ENCODE measurements at regions not wholly inside any gene's neighbourhood (a gene's known extent, or its start where the extent isn't known, plus 50 kb on each side); places are given as distances from the start of the nearest gene placed in this dataset.

DNA sequence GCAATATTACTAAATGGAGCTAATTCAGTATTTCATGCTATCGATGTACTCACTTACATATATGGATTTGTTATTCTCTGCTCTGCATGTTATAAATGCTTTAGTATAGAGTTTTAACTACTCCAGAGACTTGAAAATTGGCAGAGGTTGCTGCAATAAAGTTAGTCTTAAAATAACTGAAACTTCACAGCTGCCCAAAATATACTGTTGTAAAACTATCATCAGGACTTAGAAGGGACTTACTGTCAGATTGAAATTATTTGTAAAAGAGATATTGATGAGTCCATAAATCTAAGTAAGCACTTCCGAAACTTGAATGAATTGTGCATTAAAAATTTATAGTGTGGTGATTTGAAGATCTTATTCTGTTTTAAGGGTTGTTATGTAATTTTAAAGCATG is 1178.2 kb upstream of the PCDH20 start:
- TF ChIP-seq RARB (CRISPR knock-in tag; IDR thresholded peaks at IDR 0.05), result no peak
- TF ChIP-seq GLIS3 (CRISPR knock-in tag; IDR thresholded peaks at IDR 0.05), result no peak
- TF ChIP-seq BACH2 (CRISPR knock-in tag; IDR thresholded peaks at IDR 0.05; ENCODE audit: borderline replicate concordance), result no peak
- TF ChIP-seq, protein P1, sequence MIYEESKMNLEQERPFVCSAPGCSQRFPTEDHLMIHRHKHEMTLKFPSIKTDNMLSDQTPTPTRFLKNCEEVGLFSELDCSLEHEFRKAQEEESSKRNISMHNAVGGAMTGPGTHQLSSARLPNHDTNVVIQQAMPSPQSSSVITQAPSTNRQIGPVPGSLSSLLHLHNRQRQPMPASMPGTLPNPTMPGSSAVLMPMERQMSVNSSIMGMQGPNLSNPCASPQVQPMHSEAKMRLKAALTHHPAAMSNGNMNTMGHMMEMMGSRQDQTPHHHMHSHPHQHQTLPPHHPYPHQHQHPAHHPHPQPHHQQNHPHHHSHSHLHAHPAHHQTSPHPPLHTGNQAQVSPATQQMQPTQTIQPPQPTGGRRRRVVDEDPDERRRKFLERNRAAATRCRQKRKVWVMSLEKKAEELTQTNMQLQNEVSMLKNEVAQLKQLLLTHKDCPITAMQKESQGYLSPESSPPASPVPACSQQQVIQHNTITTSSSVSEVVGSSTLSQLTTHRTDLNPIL (CRISPR knock-in tag; IDR thresholded peaks at IDR 0.05; ENCODE audit: low read depth), result no peak
- no peak for TF ChIP-seq ZFP30 (CRISPR knock-in tag; IDR thresholded peaks at IDR 0.05)
- no peak for TF ChIP-seq PPARA (CRISPR knock-in tag; IDR thresholded peaks at IDR 0.05; ENCODE audit: borderline replicate concordance)
- TF ChIP-seq, protein P2, sequence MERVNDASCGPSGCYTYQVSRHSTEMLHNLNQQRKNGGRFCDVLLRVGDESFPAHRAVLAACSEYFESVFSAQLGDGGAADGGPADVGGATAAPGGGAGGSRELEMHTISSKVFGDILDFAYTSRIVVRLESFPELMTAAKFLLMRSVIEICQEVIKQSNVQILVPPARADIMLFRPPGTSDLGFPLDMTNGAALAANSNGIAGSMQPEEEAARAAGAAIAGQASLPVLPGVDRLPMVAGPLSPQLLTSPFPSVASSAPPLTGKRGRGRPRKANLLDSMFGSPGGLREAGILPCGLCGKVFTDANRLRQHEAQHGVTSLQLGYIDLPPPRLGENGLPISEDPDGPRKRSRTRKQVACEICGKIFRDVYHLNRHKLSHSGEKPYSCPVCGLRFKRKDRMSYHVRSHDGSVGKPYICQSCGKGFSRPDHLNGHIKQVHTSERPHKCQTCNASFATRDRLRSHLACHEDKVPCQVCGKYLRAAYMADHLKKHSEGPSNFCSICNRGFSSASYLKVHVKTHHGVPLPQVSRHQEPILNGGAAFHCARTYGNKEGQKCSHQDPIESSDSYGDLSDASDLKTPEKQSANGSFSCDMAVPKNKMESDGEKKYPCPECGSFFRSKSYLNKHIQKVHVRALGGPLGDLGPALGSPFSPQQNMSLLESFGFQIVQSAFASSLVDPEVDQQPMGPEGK (CRISPR knock-in tag; IDR thresholded peaks at IDR 0.05; ENCODE audit: borderline replicate concordance), result no peak
- TF ChIP-seq ESRRG (CRISPR knock-in tag; IDR thresholded peaks at IDR 0.05), result no peak
- no peak for TF ChIP-seq ZFP3 (CRISPR knock-in tag; IDR thresholded peaks at IDR 0.05)
- TF ChIP-seq ARNTL (CRISPR knock-in tag; IDR thresholded peaks at IDR 0.05; ENCODE audit: borderline replicate concordance, low read depth), result no peak
- TF ChIP-seq SNAI2 (CRISPR knock-in tag; IDR thresholded peaks at IDR 0.05), result no peak
